Tibial nerve (tissue), 3 donors: ENCODE measurements at regions not wholly inside any gene's neighbourhood (a gene's known extent, or its start where the extent isn't known, plus 50 kb on each side); places are given as distances from the start of the nearest gene placed in this dataset.

Experiments used
- POLR2A ChIP-seq, 2 donors: fragments of 450-650 bp; IDR thresholded peaks; one replicate each; pipeline ENCODE4 v1.6.1; 2017; ENCODE audit warnings: antibody characterized with exemption in 2 of 2, mild to moderate bottlenecking in 2 of 2, moderate library complexity in 2 of 2
- TF ChIP-seq, protein P1 (sequence below), 5 experiments: fragments of 200-600 bp in 3 of 5; fragments of 450-650 bp in 2 of 5; sonication (generic) in 3 of 5; IDR thresholded peaks; one replicate each; pipeline ENCODE4 v1.5.1; 2016 to 2019; ENCODE audit warnings: antibody characterized with exemption in 5 of 5, mild to moderate bottlenecking in 3 of 5, moderate library complexity in 2 of 5

- TF ChIP-seq, protein P1, sequence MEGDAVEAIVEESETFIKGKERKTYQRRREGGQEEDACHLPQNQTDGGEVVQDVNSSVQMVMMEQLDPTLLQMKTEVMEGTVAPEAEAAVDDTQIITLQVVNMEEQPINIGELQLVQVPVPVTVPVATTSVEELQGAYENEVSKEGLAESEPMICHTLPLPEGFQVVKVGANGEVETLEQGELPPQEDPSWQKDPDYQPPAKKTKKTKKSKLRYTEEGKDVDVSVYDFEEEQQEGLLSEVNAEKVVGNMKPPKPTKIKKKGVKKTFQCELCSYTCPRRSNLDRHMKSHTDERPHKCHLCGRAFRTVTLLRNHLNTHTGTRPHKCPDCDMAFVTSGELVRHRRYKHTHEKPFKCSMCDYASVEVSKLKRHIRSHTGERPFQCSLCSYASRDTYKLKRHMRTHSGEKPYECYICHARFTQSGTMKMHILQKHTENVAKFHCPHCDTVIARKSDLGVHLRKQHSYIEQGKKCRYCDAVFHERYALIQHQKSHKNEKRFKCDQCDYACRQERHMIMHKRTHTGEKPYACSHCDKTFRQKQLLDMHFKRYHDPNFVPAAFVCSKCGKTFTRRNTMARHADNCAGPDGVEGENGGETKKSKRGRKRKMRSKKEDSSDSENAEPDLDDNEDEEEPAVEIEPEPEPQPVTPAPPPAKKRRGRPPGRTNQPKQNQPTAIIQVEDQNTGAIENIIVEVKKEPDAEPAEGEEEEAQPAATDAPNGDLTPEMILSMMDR (IDR thresholded peaks at IDR 0.05): no peak
- no peak for TF ChIP-seq POLR2A (IDR thresholded peaks at IDR 0.05)
Observed at GRCh38 chr4:24319387-24319786, 265.0 kb downstream of the DHX15 start.
